ENCODE measurements at regions not wholly inside any gene's neighbourhood (a gene's known extent, or its start where the extent isn't known, plus 50 kb on each side); places are given as distances from the start of the nearest gene placed in this dataset.

DNA sequence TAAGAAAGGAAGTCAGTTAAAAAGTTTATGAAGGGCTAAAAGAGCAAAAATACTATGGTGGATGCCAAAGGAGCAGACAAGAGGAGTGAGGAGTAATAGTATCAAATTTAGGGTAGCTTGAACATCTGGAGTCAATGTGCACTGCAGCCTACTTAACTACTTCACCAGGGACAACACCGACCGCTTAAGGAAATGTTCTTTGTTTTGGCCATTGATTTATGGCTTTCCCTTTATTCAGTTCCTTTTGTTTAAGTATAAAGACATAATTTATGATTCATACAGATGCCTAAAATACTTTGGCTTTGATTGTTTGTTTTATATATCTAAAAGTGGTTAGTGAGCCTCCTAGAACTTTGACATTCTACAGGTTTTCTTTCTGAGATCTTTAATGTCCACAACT is 276.3 kb upstream of the PRR20A start:
- Histone ChIP-seq H3K18ac (ENCODE audit: low read length) (no peak overlapping the region), H2AFZ (ENCODE audit: insufficient read depth, low read length, poor library complexity) (no peak overlapping the region), H3K4ac (ENCODE audit: low read depth, low read length) (no peak overlapping the region), H3K27ac (ENCODE audit: low read depth, low read length) (no peak overlapping the region), H3K23ac (ENCODE audit: low read length) (no peak overlapping the region), H3K9ac (ENCODE audit: low read length) (no peak overlapping the region), H2BK120ac (ENCODE audit: insufficient read depth, low read length, poor library complexity) (no peak overlapping the region), H3K4me1 (ENCODE audit: control insufficient read depth in 1 of 2, insufficient read depth in 2 of 2, low read length in 2 of 2) (no peaks in the 10 kb centered on the region), H3K4me2 (ENCODE audit: low read length) (no peak overlapping the region), H3K9me3 (ENCODE audit: insufficient read depth, low read depth, low read length) (no peaks in the 10 kb centered on the region), H3K14ac (ENCODE audit: low read length) (no peak overlapping the region), H2BK12ac (ENCODE audit: low read length) (no peak overlapping the region), H3K36me3 (ENCODE audit: control insufficient read depth in 1 of 2, insufficient read depth in 2 of 2, low read length in 2 of 2) (no peaks in the 10 kb centered on the region), H3K4me3 (ENCODE audit: low read depth, low read length) (no peak overlapping the region), H4K8ac (ENCODE audit: low read depth, low read length) (no peak overlapping the region), H3K79me1 (ENCODE audit: low read length) (no peaks in the 10 kb centered on the region), H3K27me3 (ENCODE audit: insufficient read depth, low read length) (no peaks in the 10 kb centered on the region), H2BK5ac (ENCODE audit: low read depth, low read length, poor library complexity) (no peak overlapping the region), H3K79me2 (ENCODE audit: control insufficient read depth, insufficient read depth, low read length, poor library complexity) (no peaks in the 10 kb centered on the region), H2AK5ac (ENCODE audit: low read length) (no peak overlapping the region), H4K91ac (ENCODE audit: low read depth, low read length) (no peak overlapping the region), H4K12ac (ENCODE audit: low read depth, low read length) (no peak overlapping the region)
- no peak for DNase-seq
- no CpG with 5 or more reads among the region's 2 CpGs for WGBS (ENCODE audit: extremely low coverage, insufficient coverage, insufficient read length)

DNA sequence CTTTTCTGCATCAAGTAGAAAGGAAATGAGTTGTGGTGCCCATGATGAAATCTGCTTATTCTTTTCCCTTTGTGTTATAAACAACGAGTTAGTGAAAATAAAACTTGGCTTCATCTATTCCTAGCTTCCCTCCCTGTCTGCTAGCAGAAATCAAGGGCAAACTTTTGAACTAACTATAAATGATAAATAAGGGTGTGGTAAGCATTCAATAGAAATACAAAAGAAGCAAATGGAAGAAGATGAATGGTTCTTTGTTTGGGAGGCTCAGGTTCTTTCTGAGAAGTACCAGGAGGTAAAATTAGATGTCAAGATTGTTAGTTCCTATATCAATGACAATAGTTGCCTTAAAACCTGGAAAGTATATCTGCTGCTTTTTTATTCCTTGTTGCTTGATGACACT is 275.3 kb upstream of the PRR20A start:
- Histone ChIP-seq H3K9me3 (ENCODE audit: insufficient read depth, low read depth, low read length) (no peaks in the 10 kb centered on the region), H4K8ac (ENCODE audit: low read depth, low read length) (no peak overlapping the region), H3K4me2 (ENCODE audit: low read length) (no peak overlapping the region), H3K18ac (ENCODE audit: low read length) (no peak overlapping the region), H2BK120ac (ENCODE audit: insufficient read depth, low read length, poor library complexity) (no peak overlapping the region), H2AK5ac (ENCODE audit: low read length) (no peak overlapping the region), H3K79me1 (ENCODE audit: low read length) (no peaks in the 10 kb centered on the region), H4K12ac (ENCODE audit: low read depth, low read length) (no peak overlapping the region), H3K79me2 (ENCODE audit: control insufficient read depth, insufficient read depth, low read length, poor library complexity) (no peaks in the 10 kb centered on the region), H2AFZ (ENCODE audit: insufficient read depth, low read length, poor library complexity) (no peak overlapping the region), H3K4me3 (ENCODE audit: low read depth, low read length) (no peak overlapping the region), H3K23ac (ENCODE audit: low read length) (no peak overlapping the region), H3K4me1 (ENCODE audit: control insufficient read depth in 1 of 2, insufficient read depth in 2 of 2, low read length in 2 of 2) (no peaks in the 10 kb centered on the region), H3K9ac (ENCODE audit: low read length) (no peak overlapping the region), H3K27ac (ENCODE audit: low read depth, low read length) (no peak overlapping the region), H4K91ac (ENCODE audit: low read depth, low read length) (no peak overlapping the region), H3K27me3 (ENCODE audit: insufficient read depth, low read length) (no peaks in the 10 kb centered on the region), H2BK5ac (ENCODE audit: low read depth, low read length, poor library complexity) (no peak overlapping the region), H3K4ac (ENCODE audit: low read depth, low read length) (no peak overlapping the region), H3K14ac (ENCODE audit: low read length) (no peak overlapping the region), H2BK12ac (ENCODE audit: low read length) (no peak overlapping the region), H3K36me3 (ENCODE audit: control insufficient read depth in 1 of 2, insufficient read depth in 2 of 2, low read length in 2 of 2) (no peaks in the 10 kb centered on the region)
- WGBS (ENCODE audit: extremely low coverage, insufficient coverage, insufficient read length) = no CpG with 5 or more reads among the region's 1 CpG
- DNase-seq = no peak

DNA sequence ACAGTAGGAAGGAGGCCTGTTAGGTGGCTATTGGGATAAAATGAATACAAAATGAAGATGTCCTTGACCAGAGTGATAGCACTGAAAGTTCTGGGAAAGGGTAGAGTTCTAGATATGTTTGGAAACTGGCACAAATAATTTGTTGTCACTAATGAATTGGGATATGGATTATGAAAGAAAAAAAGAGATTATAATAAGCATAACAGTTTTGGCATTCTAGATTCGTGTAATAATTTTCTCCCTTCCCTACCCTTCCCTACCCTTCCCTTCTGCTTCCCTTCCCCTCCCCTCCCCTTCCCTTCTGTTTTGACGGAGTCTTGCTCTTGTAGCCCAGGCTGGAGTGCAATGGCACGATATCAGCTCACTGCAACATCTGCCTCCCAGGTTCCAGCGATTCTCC is 271.0 kb upstream of the PRR20A start:
- Histone ChIP-seq H2AFZ (ENCODE audit: insufficient read depth, low read length, poor library complexity) (no peak overlapping the region), H3K14ac (ENCODE audit: low read length) (no peak overlapping the region), H2AK5ac (ENCODE audit: low read length) (no peak overlapping the region), H3K18ac (ENCODE audit: low read length) (no peak overlapping the region), H3K79me2 (ENCODE audit: control insufficient read depth, insufficient read depth, low read length, poor library complexity) (no peaks in the 10 kb centered on the region), H3K9me3 (ENCODE audit: insufficient read depth, low read depth, low read length) (no peaks in the 10 kb centered on the region), H2BK120ac (ENCODE audit: insufficient read depth, low read length, poor library complexity) (no peak overlapping the region), H4K91ac (ENCODE audit: low read depth, low read length) (no peak overlapping the region), H2BK12ac (ENCODE audit: low read length) (no peak overlapping the region), H3K9ac (ENCODE audit: low read length) (no peak overlapping the region), H3K4me1 (ENCODE audit: control insufficient read depth in 1 of 2, insufficient read depth in 2 of 2, low read length in 2 of 2) (no peaks in the 10 kb centered on the region), H3K23ac (ENCODE audit: low read length) (no peak overlapping the region), H2BK5ac (ENCODE audit: low read depth, low read length, poor library complexity) (no peak overlapping the region), H3K27me3 (ENCODE audit: insufficient read depth, low read length) (no peaks in the 10 kb centered on the region), H3K79me1 (ENCODE audit: low read length) (no peaks in the 10 kb centered on the region), H4K12ac (ENCODE audit: low read depth, low read length) (no peak overlapping the region), H3K4ac (ENCODE audit: low read depth, low read length) (no peak overlapping the region), H3K4me2 (ENCODE audit: low read length) (no peak overlapping the region), H3K36me3 (ENCODE audit: control insufficient read depth in 1 of 2, insufficient read depth in 2 of 2, low read length in 2 of 2) (no peaks in the 10 kb centered on the region), H3K4me3 (ENCODE audit: low read depth, low read length) (no peak overlapping the region), H3K27ac (ENCODE audit: low read depth, low read length) (no peak overlapping the region), H4K8ac (ENCODE audit: low read depth, low read length) (no peak overlapping the region)
- no peak for DNase-seq
- WGBS (ENCODE audit: extremely low coverage, insufficient coverage, insufficient read length) = no CpG with 5 or more reads among the region's 4 CpGs

DNA sequence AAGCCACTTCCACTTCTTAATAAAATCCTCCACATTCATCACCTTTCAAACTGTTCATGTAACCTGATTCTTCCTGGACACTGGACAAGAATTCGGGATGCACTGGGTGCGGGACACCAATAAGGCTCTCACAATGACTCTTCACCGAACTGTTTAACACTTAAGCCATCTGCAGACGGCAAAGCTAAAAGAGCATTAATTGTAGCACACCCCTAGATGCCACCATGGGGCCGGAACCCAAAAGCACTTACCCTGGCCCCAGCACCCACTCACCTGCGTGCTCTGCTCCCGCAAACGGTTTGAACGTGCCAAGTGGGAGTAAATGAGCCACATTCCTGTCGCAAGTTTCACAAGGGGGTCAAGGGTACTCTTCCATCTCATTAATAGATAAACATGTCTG is 254.3 kb upstream of the PRR20A start:
- no peak overlapping the region for H2BK5ac ChIP-seq (ENCODE audit: low read depth, low read length, poor library complexity)
- peaks cover 2% of the 10 kb centered on the region for H3K9me3 ChIP-seq (ENCODE audit: insufficient read depth, low read depth, low read length)
- H2AK5ac ChIP-seq (ENCODE audit: low read length) = no peak overlapping the region
- no peak overlapping the region for H2AFZ ChIP-seq (ENCODE audit: insufficient read depth, low read length, poor library complexity)
- no peak overlapping the region for H3K4ac ChIP-seq (ENCODE audit: low read depth, low read length)
- H3K9ac ChIP-seq (ENCODE audit: low read length) = no peak overlapping the region
- H3K27ac ChIP-seq (ENCODE audit: low read depth, low read length) = no peak overlapping the region
- no peak overlapping the region for H3K14ac ChIP-seq (ENCODE audit: low read length)
- no peaks in the 10 kb centered on the region for H3K27me3 ChIP-seq (ENCODE audit: insufficient read depth, low read length)
- H3K36me3 ChIP-seq (ENCODE audit: control insufficient read depth in 1 of 2, insufficient read depth in 2 of 2, low read length in 2 of 2) = no peaks in the 10 kb centered on the region
- no peak overlapping the region for H4K8ac ChIP-seq (ENCODE audit: low read depth, low read length)
- no peaks in the 10 kb centered on the region for H3K79me2 ChIP-seq (ENCODE audit: control insufficient read depth, insufficient read depth, low read length, poor library complexity)
- H4K91ac ChIP-seq (ENCODE audit: low read depth, low read length) = no peak overlapping the region
- H3K4me2 ChIP-seq (ENCODE audit: low read length) = no peak overlapping the region
- H4K12ac ChIP-seq (ENCODE audit: low read depth, low read length) = no peak overlapping the region
- no peak for DNase-seq
- no peak overlapping the region for H2BK120ac ChIP-seq (ENCODE audit: insufficient read depth, low read length, poor library complexity)
- no peak overlapping the region for H3K4me3 ChIP-seq (ENCODE audit: low read depth, low read length)
- H2BK12ac ChIP-seq (ENCODE audit: low read length) = no peak overlapping the region
- H3K4me1 ChIP-seq (ENCODE audit: control insufficient read depth in 1 of 2, insufficient read depth in 2 of 2, low read length in 2 of 2) = no peaks in the 10 kb centered on the region
- no peaks in the 10 kb centered on the region for H3K79me1 ChIP-seq (ENCODE audit: low read length)
- H3K23ac ChIP-seq (ENCODE audit: low read length) = no peak overlapping the region
- WGBS (ENCODE audit: extremely low coverage, insufficient coverage, insufficient read length) = no CpG with 5 or more reads among the region's 10 CpGs
- no peak overlapping the region for H3K18ac ChIP-seq (ENCODE audit: low read length)
